ENCODE measurements at regions not wholly inside any gene's neighbourhood (a gene's known extent, or its start where the extent isn't known, plus 50 kb on each side); places are given as distances from the start of the nearest gene placed in this dataset.

- DNase-seq (ENCODE audit: low read depth) = no peak
Measured at GRCh38 chr18:8944871-8945245, 157.6 kb upstream of the NDUFV2 start.

GRCh38 chr18:8945514-8945913 is 157.0 kb upstream of the NDUFV2 start:
- no peak for DNase-seq (ENCODE audit: low read depth)

- peak; percentile 97 for DNase-seq (ENCODE audit: low read depth)
Measured at GRCh38 chr18:8946066-8946838, 156.2 kb upstream of the NDUFV2 start.

DNA sequence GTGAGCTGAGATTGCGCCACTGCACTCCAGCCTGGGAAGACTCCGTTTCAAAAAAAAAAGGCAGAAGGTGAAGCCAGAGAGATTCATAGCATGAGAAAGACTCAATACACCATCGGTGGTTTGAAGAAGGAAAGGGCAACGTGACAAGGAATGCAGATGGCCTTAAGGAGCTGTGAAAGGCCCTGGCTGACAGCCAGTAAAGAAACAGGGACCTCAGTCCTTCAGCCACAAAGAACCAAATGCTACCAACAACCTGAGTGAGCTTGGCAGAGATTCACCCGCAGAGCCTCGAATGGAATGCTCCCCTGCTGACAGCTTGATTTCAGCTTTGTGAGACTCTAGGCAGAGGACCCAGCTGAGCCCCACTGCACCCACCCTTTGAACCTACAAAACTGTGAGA is 154.9 kb upstream of the NDUFV2 start:
- DNase-seq (ENCODE audit: low read depth) = no peak

GRCh38 chr18:8948011-8948410 is 154.5 kb upstream of the NDUFV2 start:
- no peak for DNase-seq (ENCODE audit: low read depth)

- peak; percentile 87 for DNase-seq (ENCODE audit: low read depth)
Measured at GRCh38 chr18:8948471-8949149, 153.9 kb upstream of the NDUFV2 start.

DNA sequence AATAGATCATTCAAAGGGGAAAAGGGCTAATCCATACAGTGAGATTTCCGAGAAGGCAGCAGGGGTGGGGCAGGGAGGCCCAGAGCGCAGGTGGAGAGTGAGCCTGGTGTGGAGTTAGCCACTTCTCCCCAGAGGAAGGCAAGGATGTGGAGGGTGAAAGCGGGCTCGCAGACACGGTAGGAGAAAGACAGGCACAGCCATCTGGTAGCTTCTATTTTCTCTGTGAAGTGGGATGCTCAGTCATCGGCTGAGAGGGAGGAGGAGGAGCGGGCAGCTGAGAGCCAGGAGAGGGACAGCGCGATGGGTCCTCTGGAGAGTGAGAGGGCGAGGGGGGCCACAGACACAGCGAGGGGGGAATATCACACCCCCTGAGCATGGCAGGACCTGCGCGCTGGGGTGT is 153.3 kb upstream of the NDUFV2 start:
- no peak for DNase-seq (ENCODE audit: low read depth)

DNA sequence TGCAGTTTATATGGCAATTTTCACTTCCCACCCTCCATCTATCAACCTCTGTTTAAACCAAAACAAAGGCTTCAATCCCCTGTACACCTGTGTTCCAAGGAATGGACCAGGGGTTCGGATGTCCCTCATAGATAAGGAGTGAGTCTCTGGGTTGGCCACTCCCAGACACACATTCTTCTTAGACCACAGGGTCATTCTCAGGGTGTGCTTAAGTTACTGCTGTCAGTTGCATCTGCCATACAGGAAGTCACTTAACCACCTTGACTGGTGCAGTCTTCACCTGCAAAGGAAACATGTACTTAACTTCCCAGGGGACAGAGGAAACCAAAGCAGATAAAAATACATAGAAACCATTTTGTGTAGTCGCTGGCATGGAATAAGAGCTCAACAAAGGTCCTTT is 151.0 kb upstream of the NDUFV2 start:
- no peak for DNase-seq (ENCODE audit: low read depth)

DNA sequence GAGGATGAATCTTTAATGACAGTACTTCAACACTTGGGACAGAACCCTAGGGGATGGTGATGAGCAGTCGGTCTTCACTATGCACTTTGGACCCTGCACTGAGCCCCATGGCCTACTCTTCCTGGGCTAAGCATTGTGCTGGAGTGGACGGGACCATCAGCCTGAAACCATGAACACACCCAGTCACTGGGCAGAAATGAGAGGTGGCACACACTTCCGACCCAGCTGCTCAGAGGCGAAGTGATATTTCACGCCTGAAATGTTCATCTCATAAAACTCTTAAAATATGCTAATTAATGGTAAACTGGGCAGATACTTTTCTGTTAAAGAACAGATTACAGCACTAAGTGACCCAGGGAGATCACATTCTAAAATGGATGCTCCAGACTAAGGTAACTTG is 150.3 kb upstream of the NDUFV2 start:
- DNase-seq (ENCODE audit: low read depth) = no peak

DNA sequence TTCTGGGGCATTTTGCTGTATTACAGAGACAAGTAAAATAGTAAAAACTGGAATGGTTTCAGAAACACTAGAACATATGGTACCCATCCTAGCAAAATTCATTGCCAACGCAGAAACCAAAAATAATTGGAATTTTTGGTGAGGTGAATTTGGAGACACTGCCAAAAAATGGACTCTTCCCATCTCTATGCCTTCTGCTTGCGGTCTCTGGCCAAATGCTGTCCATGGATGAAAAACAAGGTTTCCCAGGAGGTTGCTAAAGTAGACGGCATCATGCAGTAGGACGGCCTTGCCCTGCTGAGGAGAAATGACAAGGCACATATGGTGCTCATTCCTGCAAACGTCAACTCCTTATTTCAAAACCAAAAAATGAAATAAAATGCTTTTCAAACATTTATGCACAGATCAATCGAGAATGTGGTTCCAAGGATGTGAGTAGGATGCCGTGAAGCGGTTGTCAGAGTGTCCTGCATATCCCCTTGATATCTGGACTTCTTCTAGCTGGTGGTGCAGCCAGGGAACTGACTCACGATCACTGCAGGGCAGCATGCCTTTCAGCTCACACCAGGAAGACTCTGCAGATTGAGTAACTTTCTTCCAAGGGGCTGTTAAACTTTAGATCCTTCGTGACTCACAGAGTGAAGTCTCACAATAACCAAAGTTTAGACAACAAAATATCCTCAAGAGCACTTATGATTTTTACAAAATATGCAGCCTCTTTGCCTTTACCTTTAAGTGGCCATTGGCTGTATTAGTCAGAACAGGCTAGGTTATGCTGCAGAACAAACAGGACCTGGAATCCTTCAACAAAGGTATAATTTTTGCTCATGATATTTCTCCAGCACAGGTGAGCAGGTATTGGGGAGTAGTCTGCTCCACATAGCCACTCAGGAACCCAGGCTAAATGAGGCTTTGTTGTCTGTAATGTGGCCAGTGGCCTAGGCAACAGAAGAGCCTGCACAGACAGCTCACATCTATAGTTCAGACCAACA is 149.4 kb upstream of the NDUFV2 start:
- DNase-seq (ENCODE audit: low read depth) = peak; percentile 89

DNA sequence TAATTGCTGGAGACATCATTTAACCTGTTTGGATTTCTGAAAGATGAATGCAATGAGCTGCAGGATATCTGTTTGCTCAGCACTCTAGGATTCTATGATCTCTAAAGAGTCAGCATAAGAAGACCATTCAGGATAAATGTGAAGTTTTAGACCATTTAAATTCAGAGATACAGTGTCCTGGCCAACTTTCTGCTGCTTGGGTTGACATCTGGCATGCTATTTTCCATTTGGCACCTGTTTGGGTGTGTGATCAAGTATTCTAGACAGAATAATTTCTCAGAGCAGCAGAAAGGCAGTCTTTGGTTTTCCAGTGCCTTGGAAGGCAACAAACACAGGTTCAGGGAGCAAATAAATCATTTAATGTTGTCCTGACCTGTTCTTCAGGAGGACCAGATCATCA is 144.8 kb upstream of the NDUFV2 start:
- no peak for DNase-seq (ENCODE audit: low read depth)

- DNase-seq (ENCODE audit: low read depth) = no peak
Measured at GRCh38 chr18:8958660-8959059, 143.8 kb upstream of the NDUFV2 start.

DNA sequence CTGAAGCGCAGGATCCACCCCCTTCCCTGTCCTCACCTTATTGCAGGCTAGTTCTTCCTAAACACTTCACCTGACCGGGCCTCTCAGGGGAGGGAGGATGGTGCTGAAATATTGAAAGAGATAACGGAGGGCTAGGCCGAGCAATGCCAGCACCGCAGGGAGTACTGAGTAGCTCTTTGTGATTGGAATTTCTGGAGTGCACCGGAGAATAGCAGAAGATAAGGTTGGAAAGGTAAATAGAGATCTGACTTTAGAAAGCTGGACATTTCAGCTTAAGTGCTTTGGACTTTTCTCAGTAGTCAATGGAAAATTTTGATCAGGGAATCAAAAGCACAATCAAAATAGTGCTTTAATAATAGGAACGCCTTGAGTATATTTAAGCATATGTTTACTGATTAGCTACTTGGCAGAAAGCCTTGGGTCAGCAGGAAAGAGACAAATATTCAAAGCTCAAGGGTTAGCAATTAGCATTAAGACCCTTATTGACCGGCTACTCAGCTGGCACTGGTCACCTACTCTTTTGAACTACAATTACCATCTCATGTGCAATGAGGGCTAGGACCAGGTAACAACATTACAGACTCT is 142.9 kb upstream of the NDUFV2 start:
- no peak for DNase-seq (ENCODE audit: low read depth)

DNA sequence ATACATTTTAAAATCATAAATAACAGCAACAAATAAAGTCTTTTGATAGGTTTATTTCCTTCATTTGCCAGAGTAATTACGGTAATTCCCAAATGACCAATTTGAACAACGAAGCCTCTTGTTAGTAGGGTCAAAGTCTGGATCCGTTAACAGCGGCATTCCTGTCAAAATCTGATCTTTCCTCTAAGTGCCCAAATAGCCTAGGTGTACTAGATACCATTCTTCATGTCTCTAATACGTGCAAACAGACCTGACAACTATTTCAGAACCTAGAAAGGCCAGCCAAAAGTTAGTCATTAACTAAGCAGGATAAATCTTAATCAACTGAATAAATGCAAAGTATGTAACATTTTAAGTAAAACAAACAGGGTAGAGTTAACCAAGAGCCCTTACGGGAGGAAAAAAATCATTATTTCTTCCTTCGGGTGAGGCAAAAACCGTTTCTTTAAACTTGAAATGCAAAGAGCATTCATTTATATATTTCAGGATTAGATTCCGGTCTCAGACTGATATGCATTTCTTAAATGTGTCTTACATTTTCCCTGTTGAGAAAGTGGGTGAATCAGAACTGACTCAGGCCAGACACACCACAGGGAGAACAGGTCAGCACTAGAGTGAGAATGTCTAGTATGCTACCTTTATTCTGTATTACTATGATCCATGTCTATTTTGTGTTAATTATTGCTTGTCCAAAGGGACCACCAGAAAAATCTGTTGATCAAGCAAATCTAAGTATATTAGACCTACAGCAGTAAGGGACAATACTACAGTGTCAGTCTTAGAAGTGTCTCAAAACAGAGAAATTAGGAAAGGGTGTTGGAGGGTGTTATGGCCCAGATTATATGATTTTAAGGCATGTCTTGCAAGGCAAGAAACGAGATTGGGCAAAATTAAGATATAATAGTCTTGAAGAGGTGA is 141.5 kb upstream of the NDUFV2 start:
- DNase-seq (ENCODE audit: low read depth) = peak; percentile 82

DNA sequence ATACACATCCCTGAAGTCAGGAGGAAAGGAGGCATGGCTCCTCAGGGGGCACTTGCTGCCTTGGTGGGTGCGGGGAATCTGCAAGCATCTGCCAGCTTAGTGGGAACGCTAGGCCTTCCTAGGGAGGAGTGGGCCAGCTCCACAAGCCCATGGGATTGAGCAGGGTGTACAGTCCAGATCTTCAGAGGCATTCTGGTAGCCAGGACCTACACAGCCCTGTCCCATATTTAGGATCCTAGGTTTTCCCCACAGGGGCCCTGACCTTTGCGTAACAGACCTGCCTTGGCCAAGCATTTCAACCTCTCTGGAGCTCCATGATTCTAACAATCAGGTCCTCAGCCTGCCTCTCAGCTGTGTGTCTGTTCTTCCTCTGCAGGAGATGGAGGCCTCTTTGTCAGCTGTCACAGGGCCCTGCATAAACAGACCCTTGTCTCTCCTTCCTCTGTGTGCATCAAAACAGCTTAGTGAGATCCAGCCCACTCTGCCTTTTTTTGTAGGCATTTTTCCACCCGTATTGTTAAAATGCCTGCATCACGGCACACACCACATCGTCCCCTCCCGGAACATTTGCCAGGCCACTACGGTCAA is 140.2 kb upstream of the NDUFV2 start:
- DNase-seq (ENCODE audit: low read depth) = no peak

GRCh38 chr18:8962855-8963635 is 139.5 kb upstream of the NDUFV2 start:
- no peak for DNase-seq (ENCODE audit: low read depth)

- DNase-seq (ENCODE audit: low read depth) = no peak
Measured at GRCh38 chr18:8963876-8964275, 138.6 kb upstream of the NDUFV2 start.

GRCh38 chr18:8965398-8965797 is 137.1 kb upstream of the NDUFV2 start:
- DNase-seq (ENCODE audit: low read depth) = no peak

GRCh38 chr18:8966821-8967220 is 135.7 kb upstream of the NDUFV2 start:
- DNase-seq (ENCODE audit: low read depth) = no peak

DNA sequence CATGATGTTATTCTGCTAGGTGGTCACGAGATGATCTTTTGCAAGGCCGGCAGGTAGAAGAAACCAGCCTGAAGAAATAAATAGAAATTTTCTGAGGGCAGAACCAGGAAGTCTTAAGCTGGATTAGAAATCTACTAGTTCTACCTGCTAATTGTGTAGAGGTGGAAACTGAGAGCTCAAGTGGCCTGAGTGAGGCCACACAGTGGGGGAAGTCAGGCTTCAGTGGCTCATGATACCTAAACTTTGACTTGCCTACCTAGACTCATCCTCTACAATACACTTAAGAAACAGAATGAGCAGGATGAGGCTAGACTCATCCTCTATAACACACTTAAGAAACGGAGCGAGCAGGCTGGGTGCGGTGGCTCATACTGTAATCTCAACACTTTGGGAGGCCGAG is 134.9 kb upstream of the NDUFV2 start:
- DNase-seq (ENCODE audit: low read depth) = no peak
